ENCODE measurements at regions not wholly inside any gene's neighbourhood (a gene's known extent, or its start where the extent isn't known, plus 50 kb on each side); places are given as distances from the start of the nearest gene placed in this dataset.

GRCh38 chr2:204289066-204289465, 256.2 kb upstream of the PARD3B start:
- intact Hi-C loops (cut with DNase I), result no loop called here

GRCh38 chr2:204292439-204292838, 252.8 kb upstream of the PARD3B start:
- DNase-seq, result no peak
- Histone ChIP-seq H3K9me3 (replicated peaks in 1 of 3) (no peaks in the 10 kb centered on the region), H3K4me1 (replicated peaks in 1 of 2) (no peaks in the 10 kb centered on the region), H3K36me3 (replicated peaks in 1 of 2) (no peaks in the 10 kb centered on the region), H3K4me3 (no peak overlapping the region), H3K27ac (no peak overlapping the region), H3K27me3 (peaks cover 5% of the 10 kb centered on the region)
- WGBS, 4 donors, result 80 to 94% (median 88%) methylated on average over 4 of the region's 4 CpGs
- TF ChIP-seq CTCF (IDR thresholded peaks at IDR 0.05) (no peak), POLR2A (IDR thresholded peaks at IDR 0.05) (no peak)
- intact Hi-C loops (cut with DNase I), result no loop called here

More at GRCh38 chr2:204289066-204289465, 256.2 kb upstream of the PARD3B start:
- DNase-seq, result no peak
- TF ChIP-seq POLR2A (IDR thresholded peaks at IDR 0.05) (no peak), CTCF (IDR thresholded peaks at IDR 0.05) (no peak)
- no peak overlapping the region for H3K27ac ChIP-seq
- H3K27me3 ChIP-seq, result peaks cover 5% of the 10 kb centered on the region
- H3K36me3 ChIP-seq (replicated peaks in 1 of 2), result no peaks in the 10 kb centered on the region
- no peaks in the 10 kb centered on the region for H3K9me3 ChIP-seq (replicated peaks in 1 of 3)
- 81 to 100% (median 91%) methylated on average over 1 of the region's 1 CpG for WGBS, 4 donors
- no peaks in the 10 kb centered on the region for H3K4me1 ChIP-seq (replicated peaks in 1 of 2)
- H3K4me3 ChIP-seq, result no peak overlapping the region

GRCh38 chr2:204293884-204294747, 251.2 kb upstream of the PARD3B start:
- Histone ChIP-seq H3K4me1 (replicated peaks in 1 of 2) (no peaks in the 10 kb centered on the region), H3K27me3 (peaks cover 5% of the 10 kb centered on the region), H3K4me3 (no peak overlapping the region), H3K36me3 (replicated peaks in 1 of 2) (no peaks in the 10 kb centered on the region), H3K27ac (no peak overlapping the region), H3K9me3 (replicated peaks in 1 of 3) (no peaks in the 10 kb centered on the region)
- no peak for DNase-seq
- WGBS, 4 donors, result 91 to 95% (median 93%) methylated on average over 4 of the region's 4 CpGs
- TF ChIP-seq POLR2A (IDR thresholded peaks at IDR 0.05) (no peak), CTCF (IDR thresholded peaks at IDR 0.05) (no peak)
- intact Hi-C loops (cut with DNase I), result no loop called here

- H3K36me3 ChIP-seq (replicated peaks in 1 of 2), result no peaks in the 10 kb centered on the region
- intact Hi-C loops (cut with DNase I), result no loop called here
- TF ChIP-seq POLR2A (IDR thresholded peaks at IDR 0.05), result no peak
- TF ChIP-seq CTCF (IDR thresholded peaks at IDR 0.05), result no peak
- H3K27ac ChIP-seq, result no peak overlapping the region
- H3K27me3 ChIP-seq, result no peaks in the 10 kb centered on the region
- no peaks in the 10 kb centered on the region for H3K4me1 ChIP-seq (replicated peaks in 1 of 2)
- no peak for DNase-seq
- no peaks in the 10 kb centered on the region for H3K9me3 ChIP-seq (replicated peaks in 1 of 3)
- WGBS, 4 donors, result 85 to 100% (median 94%) methylated on average over 1 of the region's 1 CpG
- no peak overlapping the region for H3K4me3 ChIP-seq
Measured at GRCh38 chr2:204298404-204298803, 246.9 kb upstream of the PARD3B start.
